CD4-positive, alpha-beta T cell treated with Interleukin-17A for 1 hour (primary cell): ENCODE measurements at regions not wholly inside any gene's neighbourhood (a gene's known extent, or its start where the extent isn't known, plus 50 kb on each side); places are given as distances from the start of the nearest gene placed in this dataset.

ENCODE experiments used
- DNase-seq: peaks from one replicate; pipeline ENCODE4 v3.0.0-alpha.2; 2020

- no peak for DNase-seq
Observed at GRCh38 chr4:156493858-156494257, 477.7 kb downstream of the PDGFC start.

DNA sequence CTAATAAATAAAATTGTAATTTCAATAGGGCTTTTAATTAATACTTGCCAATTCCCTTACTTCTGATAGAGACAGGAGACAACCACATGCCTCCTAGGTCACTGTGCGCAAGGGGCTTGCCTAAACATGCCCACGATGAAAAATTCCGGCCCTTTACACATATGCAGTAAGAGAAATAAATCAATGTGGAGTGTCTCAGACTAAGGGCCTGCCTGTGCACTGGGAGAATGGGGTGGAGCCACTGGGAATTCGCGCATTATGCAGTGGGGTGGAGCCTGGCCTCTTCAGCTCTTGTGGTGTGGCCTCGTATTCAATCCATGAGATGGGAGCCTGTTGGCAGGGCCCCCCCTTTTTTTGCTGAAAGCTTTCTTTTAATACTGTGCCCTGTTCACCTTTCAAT lies 484.5 kb downstream of the PDGFC start:
- no peak for DNase-seq

DNA sequence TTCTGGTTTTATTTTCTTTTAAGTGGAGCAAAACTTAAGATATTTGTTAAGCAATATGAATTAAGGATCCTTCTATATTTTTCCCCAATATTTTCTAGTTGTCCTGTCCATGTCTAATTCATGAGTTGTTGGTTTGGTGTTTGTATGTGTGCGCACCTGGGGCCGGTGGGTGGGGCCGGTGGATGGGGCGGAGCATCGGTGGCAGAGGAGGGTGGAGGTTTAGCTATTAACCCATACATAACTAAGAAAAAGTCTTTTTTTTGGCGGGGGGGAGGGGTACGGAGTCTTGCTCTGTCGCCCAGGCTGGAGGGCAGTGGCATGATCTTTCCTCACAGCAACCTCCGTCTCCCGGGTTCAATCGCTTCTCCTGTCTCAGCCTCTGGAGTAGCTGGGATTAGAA lies 489.8 kb downstream of the PDGFC start:
- DNase-seq = no peak

DNA sequence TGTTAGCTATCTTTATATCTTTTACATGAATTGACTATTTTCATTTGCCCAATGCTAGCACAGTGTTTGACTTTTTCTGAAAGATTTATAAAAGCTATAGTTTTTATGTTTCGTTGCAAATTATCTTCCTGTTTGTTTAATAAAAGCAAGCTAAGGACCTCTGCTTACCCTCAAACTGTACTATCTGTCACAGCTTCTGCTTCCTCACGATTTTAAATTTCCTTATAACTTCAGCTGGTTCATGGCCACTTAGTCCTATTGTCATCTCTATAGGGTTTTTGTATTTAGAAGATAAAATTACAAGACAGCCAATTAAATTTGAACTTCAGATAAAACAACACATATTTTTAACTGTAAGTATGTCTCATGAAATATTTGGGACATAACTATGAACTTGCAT lies 494.0 kb downstream of the PDGFC start:
- no peak for DNase-seq

GRCh38 chr4:156476359-156476758 lies 495.2 kb downstream of the PDGFC start:
- no peak for DNase-seq

DNA sequence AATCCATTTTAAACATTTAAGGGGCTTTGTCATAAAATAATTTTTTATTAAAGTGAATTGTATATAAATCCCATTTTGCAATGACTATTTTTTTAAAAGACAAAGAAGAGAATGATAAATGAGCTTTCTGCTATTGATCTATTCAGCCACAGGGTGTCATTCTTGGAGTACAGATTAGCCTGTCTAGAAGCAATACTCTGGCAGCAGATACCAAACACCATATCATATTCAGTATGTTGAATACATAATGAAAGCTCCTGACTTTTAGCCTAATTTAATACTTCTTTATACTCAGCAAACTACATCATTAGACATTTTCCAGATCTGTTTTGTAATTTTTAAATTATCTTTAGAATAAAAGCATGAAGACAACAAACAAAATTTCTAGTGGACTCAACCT lies 496.3 kb downstream of the PDGFC start:
- DNase-seq = no peak

DNA sequence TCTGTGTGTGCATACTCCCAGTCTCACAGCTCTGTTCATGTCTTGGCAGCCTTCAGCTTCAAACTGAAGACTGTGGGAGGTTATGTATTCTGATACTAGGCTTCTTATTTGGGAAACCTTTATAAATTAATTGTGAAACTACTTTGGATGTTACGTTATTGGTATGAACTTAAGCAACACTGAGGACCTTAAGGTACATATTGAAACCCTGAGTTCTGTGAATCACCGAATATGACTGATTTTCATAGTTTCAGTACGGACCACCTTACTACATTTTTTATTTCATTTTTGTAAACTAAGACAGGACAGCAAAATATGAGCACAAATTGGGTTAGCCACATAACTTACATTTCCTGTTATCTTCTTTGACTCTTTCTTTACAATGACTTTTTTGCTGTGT lies 498.4 kb downstream of the PDGFC start:
- DNase-seq = no peak

- no peak for DNase-seq
Observed at GRCh38 chr4:156472624-156473023, 499.0 kb downstream of the PDGFC start.

DNA sequence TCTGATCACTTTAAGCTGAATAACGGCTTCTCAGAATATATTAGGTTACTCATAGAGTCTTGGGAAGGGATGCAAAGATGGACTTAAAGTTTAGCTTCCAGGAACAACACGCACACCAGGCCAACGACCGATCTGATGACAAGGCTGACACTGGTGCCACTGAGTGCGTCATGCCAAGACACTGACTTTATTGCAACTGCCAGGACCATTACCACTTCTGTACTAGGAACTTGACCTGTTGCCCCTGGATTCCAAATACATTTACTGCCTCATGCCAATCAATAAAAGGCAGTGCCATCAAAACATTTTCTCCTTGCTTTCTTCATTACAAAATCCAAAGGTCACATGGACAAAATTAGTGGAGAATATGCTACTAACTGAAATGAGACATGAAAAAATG lies 505.9 kb upstream of the CTSO start:
- no peak for DNase-seq

GRCh38 chr4:156456830-156457229 lies 503.2 kb upstream of the CTSO start:
- no peak for DNase-seq

DNA sequence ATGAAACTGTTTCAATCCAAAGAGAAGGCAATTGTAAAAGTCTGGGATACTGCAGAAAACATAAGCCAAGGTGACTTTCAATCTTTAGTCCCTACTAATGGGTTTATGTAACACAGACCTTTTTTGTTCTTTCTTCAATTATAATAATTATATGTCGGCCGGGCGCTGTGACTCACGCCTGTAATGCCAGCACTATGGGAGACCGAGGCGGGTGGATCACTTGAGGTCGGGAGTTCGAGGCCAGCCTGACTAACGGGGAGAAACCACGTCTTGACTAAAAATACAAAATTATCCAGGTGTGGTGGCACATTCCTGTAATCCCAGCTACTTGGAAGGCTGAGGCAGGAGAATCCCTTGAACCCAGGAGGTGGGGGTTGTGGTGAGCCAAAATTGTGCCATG lies 489.8 kb upstream of the CTSO start:
- DNase-seq = no peak

DNA sequence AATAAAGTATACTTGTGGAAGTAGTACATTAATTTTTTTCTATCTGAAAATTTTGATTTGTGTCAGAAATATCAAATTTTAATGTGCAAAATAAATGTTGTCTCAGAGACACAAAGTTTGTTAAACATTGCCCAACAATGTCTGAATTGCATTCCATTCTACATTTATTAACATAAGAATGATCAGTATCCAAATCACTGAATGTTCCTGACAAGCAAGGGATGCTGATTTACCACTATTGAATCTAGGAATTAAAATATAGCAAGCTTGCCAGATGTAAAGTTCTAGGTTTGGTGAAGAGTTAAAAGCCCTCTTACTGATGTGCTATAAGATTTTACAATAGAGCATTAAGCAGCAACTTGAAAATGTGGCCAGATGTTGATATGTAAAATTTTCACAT lies 489.2 kb upstream of the CTSO start:
- no peak for DNase-seq

GRCh38 chr4:156439576-156440200 lies 486.0 kb upstream of the CTSO start:
- no peak for DNase-seq

DNA sequence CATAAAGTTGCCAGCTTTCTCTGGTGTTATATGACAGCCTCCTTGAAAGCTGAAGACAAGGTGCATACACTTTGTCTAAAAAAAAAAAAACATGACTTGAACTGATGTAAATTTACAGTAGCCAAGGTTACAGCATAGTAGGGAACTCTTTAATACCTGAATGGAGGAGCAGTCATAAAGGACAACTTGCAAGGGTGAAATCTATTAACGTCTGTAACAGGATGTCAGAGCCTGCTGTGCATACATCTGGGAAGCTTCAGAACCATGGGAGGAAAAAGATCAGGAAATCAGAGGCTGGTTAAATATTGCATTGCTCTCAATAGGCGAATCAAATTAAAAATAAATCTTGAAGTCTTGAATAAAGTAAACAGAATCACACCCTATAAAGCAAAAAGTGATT lies 484.0 kb upstream of the CTSO start:
- no peak for DNase-seq

DNA sequence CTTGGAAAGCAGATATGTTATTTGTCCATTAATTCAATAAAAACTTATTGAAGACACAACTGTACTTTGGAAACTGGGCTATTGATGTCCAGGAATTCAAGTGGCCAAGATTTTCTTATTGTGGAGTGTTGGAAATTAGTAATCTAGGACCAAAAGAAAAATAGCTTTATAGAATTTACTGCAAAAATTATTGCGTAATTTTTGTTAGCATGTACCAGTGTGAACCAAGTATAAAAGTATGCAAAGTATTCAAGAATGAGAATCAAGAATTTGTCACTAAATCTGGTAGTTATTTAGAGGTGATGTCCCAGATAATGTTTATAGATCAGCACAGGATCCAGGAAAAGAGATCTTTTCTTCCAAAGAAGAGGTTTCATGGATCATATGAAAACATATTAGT lies 468.9 kb upstream of the CTSO start:
- no peak for DNase-seq

GRCh38 chr4:156420623-156421022 lies 467.0 kb upstream of the CTSO start:
- no peak for DNase-seq

DNA sequence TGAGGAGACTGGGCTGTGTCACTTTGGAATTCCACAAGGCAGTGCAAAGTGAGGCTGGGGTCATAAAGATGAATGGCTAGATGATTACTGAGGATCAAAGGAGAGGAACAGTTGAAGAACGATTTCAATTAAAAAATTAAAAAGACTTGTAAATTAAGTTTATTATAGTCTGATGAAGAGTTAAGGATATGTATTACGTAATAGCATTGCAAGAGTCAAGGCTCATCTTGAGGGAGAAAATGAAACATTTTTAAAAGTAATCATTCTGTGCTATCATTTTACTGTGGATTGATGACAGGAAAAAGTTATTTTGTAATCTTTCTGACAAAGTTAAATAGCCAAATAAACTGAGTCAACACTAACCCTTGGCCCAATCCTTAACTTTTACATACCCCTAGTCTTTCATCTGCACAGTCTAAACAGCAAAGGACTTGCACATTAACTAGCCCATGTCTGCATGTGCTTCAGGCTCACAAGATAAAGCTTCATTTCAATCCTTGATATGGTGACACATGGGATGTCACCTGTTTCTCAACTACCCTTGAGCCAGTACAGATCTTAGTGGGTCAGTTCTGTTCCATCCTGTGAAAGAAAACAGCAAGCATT lies 465.5 kb upstream of the CTSO start:
- no peak for DNase-seq

DNA sequence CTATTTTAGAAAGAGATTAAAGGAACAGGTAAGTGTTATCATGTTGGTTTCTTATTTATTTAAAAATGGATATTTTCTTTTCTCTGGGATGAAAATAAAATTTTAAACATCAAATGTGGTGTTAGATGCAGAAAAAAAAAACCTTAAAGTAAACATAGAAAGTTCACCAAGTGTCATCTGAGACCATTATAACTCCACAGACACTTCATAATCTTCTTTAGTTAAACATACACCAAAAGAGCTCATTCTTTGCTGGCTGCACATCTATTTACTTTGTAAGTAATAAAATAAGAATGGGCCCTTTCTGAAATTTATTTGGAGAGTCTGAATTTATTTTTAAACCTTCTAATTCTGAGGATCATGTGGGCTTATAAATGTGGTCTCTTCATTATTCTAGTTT lies 460.7 kb upstream of the CTSO start:
- no peak for DNase-seq

DNA sequence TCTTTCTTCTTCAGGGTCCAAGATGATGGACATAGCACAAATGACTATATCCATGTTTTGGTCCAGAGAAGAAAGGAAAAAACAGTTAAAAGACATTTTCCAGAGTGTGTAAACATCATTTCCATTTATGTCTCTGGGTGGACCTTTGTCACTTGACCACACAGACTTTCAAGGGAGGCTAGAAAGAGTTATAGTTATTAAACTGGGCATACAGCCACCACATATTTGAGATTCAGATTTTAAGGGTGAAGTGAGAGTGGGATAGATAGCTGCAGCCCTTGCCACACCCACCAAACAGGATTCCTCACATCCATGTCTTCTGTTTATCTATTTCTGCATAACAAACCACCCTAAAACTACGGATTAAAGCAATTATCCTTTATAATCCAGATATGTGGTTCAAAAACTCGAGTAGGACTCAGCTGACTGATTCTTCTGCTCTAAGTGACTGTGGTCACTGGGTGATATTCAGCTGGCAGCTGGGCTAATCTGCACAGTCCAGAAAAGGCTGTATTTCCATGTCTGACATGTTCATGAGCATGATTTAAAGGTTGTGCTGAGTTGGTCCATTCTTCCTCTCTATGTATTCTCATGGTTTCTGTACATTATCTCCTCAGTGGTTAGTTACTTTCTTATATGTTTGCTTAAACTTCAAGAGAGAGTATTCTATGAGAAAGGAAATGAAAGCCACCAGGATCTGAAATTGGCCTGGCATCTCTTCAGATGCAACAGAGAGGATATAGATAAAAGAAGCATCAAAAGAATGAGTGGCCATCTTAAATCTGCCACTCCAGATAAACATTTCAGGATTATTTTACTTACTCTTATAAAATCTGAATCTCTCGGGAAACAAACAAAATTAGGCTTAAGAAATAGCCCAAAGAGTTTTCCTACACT lies 459.8 kb upstream of the CTSO start:
- no peak for DNase-seq

- no peak for DNase-seq
Observed at GRCh38 chr4:156411531-156411930, 457.9 kb upstream of the CTSO start.

DNA sequence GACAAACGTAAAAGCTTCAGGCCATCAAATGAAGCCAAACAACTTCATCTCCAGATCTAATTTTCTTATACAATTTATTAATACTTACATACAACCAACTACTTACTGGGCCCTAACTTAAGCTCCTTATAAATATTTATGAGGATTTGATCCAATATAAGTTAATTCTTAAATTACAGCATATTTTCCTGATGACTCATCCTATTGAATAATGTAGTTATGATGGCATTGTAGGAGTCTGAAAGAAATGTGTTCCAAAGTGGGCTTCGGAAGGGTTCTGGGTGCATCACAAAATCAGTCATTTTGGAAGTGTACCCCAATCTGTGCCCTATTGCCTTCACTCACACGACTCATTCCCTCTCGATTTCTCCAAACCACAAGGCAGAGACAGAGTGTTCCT lies 455.1 kb upstream of the CTSO start:
- DNase-seq = no peak

DNA sequence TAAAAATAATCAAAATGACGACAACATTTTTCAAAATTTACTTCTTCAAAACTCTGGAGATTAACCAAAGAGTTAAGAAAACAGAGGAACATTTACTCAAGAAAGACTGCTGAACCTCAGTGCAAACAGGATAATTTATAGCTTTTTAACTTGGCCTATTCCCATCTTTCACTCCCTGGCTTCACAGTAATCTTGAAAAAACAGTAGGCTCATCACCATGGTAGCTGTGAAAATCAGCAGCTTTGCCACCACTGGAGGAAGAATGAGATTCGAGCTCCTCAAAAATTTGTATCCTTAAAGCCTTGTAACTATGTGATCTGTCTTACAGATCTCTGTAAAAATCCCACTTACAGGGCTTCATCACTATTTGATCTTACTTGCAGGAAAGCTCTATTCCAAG lies 447.7 kb upstream of the CTSO start:
- DNase-seq = no peak

- DNase-seq = no peak
Observed at GRCh38 chr4:156396534-156396933, 442.9 kb upstream of the CTSO start.

GRCh38 chr4:156391325-156391653 lies 437.6 kb upstream of the CTSO start:
- DNase-seq = no peak
